GM19043 (cell line): ENCODE measurements at regions not wholly inside any gene's neighbourhood (a gene's known extent, or its start where the extent isn't known, plus 50 kb on each side); places are given as distances from the start of the nearest gene placed in this dataset.

ENCODE experiments used
- ATAC-seq: cut with Tn5 transposase; IDR thresholded peaks from one replicate; pipeline ENCODE4 v1.9.1; 2021; ENCODE audit warnings: low read depth; ENCODE audit not compliant: unreplicated experiment

DNA sequence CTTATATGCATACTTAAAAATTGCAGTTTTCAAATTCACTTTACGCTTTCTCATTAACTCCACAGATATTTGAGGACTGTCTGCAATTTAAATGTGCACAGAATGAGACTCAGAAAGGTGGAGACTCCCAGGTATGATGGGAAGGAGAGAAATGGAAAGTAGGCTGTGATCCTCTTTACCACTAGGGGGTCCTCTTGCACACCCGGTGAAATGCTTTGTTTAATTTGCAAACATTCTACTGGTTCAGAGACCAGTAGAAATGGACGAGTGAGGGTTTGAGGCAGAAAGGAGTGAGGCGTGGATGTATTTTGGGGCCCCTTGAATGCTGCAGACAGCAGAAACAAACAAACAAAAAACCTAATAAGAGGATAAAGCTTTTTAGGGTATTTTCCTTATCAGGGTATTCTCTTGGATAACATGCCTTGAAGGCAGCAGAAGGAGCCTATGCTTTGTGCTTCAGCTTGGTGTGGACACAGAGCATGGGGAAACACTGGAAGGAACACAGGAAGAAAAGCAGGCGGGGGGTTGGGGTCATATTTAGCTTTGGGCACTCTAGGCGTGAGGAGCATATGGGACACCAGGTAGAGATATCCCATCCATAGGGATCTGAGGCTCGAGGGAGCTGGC, 410.1 kb downstream of the DMRT2 start:
- peak; percentile 70 for ATAC-seq

DNA sequence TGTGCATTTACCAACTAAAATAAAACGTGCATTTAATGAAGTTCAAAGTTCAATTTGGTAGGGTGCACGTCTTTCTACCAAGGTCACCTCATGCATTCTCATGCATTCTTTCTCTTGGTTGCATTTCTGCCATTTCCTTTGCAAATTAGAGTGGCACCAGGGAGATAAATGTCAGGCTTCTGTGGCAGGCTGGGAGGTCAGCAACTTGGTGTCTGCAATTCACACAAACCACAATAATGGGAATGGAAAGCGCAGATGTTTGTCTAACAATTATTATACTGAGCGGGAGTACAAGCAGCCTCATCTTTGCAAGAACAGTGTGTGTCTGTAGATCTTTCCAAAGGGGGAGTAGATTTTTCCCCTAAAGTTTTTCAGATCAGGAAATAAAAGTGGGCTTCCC, 411.7 kb downstream of the DMRT2 start:
- ATAC-seq: no peak

DNA sequence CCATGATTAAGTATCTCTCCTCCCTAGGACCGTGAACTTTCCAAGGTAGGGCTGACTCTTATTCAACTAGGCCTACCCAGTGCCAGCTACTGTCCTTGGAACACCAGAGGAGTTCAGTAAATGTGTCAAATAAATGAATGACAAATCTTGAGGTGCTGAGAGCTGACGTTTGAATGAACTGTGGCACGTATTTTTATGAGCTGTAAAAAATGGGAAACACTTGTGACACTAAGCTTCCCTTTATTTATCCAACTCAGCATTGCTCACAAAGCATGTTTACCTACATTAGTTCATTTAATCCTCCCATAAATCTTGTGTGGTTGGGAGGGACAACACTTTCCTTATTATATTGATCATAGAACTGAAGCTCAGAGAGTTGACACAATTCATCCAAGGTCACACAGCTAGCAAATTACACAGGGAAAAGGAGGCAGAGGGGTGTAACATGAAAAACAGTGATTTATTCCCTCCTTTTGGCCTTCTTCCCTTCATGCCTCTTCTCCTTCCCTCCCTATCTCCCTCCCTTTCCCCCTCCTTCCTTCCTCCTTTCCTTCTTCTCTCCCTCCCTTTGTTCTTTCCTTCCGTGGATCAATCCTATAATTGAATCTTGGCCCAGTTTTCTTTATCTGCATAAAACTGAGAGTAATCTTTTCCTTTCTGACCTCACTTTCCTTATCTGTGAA, 412.6 kb downstream of the DMRT2 start:
- no peak for ATAC-seq

DNA sequence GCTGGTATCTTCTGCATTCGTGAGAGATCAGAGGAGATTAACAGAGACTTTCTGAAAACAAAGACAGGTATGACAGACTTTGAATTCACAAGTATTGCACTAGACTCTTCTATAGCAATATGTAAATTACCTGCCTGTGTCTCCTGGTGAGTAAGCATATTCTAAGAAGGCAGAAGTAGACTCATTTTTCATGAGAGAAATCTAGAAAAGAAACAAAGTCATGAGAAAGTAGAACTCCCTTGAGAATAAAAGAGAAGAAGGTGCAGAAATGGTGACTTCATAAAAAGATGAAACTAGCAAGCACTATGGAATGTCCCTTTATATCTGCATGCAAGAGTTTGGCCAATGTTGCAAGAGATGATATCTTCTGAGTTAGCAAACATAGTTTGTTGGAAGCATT, 419.8 kb downstream of the DMRT2 start:
- ATAC-seq: peak; percentile 86

DNA sequence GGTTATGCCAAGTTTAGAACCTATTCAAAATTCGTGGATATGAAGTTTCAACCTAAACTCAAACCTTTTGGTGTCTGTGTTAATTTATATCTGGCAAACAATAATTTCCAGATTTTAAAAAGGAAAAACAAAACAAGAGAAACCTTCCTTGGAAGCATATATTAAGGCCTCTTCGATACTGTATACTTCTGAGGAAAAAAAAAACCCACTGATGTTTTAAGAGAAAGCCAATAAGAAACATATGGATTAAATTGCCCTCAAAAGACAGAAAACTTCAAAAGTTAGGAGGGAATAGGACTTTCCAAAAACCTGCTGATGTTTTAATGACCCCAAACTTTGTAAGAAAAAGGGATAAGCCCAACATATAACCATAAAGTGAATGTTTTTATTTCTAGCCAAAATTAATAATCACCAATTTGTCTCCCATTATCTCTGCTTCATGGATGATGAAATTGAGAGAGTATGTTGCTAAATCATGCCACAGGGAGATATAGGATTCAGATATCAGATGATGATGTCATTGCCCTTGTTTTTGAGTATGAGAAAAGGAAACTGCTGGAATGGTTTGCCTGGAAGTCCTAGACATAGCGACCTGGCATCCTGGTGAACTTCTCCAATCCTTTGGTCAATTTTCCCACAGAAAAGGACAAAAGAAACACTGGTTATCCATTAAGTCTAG, 423.9 kb downstream of the DMRT2 start:
- no peak for ATAC-seq

DNA sequence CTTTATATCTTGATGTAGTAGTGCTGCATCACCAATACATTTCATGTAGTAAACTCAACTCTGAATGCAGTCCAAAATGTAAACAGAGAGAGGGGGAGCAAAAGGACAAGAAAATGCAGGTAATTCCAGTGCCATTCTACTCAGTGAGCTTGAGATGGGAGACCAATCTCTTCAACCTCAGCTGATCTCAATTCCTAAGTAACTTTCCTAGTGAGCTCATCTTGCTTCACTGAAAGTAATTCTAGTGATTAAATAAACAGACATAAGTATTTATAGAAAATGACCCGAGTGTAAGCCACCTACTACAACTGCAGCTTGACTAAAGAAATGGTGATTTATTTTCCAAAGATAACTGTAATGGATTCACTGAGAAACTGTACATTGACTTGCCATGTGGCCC, 424.5 kb downstream of the DMRT2 start:
- ATAC-seq: no peak

DNA sequence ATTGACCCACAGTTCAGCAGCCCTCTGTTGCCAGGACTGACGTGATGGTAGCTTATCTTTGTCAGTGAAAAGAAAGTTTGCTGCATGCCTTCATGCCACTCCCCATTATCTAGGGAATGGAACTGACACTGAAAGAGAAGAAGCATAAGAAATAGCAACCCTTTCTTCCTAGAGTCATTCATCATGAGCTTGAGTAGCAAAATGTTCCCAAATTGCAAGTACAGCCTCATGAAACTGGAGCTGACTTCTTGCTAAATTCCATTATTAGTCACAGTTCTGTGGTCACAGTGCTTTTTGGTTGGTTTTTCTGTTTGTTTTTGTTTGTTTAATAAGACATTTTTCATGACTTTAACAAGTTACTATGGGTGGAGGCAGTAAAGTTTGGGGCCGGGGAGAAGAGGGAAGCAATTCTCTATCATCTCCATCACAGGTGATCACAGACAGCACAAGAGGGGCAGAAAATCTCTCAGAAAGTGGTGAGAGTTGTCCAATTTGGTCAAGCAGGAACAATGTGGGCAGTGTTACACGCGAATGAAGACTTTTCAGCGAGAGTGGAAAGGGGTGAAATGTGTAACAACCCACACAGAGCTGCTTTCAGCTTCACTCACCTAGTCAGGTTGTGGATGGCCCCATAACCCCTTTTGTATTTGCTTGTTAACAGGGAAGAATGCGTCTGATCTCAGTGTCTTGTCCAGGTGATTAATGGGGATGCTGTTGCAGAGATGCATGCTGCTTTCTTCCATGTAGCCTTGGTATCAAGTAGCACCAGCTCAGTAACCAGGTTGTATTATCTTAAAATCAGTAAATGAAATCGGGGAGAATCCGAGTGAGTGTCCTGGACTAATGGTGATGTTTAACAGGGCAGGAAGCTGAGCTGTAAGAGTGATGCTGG, 440.4 kb downstream of the DMRT2 start:
- no peak for ATAC-seq

DNA sequence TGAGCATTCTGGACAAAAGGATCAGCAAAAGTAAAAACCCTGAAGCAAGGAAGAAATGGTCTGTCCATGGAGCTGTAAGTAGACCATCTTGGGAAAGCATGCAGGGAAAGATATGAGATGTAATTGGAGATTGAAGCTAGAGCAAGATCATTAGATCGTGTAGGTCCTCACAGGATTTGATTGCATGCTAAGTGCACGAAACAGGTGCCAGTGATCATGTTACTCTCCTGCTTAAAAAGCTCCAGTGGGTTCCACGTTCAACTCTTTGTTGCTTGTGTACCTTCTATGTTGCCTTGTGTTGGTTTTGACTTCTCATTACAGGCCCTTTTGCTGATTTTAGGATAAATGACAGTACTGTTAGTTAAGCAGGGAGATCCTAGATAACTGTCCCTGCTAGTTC, 442.0 kb downstream of the DMRT2 start:
- ATAC-seq: no peak

DNA sequence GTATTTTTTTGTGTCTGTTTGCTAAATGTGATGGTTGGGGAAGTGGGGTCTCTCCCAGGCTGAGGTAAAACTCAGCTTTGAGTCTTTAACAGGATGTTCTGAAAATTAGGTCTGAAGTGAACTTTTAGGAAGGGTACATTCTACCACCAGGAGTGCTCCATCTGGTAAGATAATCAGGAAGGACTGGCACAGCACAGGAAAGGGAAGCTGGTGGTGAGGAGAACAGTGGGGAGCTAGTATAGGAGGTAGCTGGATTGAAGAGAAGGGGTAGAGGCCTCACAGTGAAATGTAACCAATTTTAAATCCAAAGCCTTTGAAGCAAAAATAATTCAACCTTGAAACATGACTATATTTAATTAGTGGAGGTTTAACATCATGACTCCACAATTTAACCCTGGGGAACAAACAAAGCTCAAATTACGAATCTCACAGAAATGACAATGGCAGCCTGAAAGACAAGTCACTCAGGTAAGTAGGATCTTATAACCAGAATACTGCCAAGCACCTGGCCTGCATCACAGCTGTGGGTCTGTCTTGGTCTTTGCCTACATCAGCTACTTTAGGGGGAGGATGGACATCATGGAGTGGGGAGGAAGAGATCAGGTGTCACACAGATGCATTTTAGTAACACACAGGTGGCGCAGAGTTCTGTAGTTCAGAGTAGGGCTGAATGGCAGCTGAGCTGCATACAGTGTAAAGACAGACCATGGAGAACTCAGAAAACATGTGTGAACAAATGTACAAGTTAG, 445.3 kb downstream of the DMRT2 start:
- ATAC-seq: no peak

DNA sequence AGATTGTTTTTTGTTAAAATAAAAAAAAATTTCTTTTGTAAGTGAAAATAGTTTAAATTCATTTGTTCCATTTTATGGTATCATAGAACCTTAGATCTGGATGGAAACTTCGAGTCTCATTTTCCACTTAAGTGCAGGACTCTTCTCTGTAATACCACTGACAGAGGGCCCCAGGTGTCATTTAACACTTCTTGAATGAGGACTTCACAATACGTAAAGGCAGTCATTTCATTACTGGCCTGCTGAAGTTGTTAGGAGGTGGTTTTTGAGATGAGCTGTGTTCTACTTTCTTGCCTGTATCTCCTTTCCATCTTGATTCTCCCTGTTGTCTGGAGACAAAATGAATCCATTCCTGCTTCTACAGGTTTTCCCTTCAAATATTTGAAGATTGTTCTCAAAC, 455.3 kb downstream of the DMRT2 start:
- ATAC-seq: no peak

DNA sequence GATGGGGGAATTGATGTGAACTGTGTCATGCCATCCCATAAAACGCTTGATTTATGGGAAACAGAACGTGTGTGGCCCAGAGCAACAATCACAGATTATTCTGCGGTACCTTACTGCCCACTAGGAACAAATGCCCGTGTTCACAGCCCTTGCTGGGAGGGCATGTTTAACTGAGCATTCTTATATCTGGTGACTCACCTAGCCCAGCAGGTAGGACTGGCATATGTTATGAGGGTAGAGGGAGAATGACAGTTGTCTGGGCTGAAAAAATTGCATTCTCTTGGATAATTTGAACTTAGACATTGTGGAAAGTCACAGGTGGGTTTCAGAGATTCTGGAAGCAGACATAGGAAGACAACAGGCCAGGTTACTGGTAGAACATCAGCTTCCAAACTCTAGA, 460.6 kb downstream of the DMRT2 start:
- no peak for ATAC-seq

DNA sequence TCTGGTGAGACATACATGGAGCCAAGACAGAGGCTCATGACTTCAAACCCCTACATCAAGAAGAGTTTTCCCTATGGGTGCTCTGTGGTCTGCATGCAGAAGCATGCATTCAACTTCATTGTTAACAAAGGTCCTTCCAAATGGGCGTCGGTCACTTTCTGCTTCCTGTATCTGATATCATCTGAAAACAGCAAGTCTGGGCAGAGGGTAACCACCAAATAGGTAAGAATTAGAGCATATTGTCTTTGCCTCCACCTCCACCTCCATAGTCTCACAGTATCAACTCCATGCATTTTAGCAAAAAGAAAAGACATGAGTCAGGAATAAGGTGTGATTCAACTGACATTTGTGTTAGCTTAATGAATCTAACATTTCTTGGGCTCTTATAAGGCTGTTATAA, 462.9 kb downstream of the DMRT2 start:
- ATAC-seq: no peak

DNA sequence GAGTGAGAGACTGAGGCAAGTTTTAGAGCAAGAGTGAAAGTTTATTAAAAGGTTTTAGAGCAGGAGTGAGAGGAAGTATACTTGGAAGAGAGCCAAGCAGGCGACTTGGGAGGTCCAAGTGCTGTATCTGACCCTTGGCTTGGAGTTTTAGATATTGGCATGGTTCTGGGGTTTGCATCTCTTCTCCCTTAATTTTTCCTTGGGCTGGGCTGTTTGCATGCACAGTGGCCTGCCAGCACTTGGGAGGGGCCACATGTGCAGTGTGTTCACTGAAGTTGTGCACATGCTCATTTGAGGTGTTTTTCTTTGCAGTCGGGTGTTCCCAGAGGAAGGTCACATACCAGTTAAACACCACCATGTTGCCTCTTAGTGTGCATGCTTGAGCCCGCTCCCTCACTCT, 464.1 kb downstream of the DMRT2 start:
- no peak for ATAC-seq

DNA sequence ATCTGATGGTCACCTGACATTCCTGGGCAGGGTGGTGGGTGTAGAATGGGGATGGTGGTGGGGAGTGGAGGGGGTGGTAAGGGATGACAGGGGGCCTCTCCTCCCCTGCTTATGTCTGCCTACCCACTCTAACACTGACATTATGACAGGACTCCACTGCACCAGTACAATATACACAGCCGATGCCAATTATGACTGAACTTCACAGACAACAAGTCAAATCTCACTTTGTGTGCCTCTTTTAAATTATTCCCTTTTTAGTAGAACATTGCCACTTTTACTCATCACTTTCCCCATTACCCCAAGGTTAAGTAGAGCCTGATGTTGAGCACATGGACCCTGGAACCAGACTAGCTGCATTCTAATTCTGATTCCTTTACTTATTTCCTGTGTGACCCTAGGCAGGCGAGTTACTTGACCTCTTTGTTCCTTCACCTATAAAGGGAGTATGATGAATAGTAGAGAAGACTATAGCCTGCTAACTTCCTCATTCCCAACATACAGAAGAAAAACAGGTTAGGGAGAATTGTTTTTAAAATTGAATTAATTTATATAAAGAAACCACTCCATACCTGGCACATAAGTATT, 464.7 kb downstream of the DMRT2 start:
- ATAC-seq: no peak

DNA sequence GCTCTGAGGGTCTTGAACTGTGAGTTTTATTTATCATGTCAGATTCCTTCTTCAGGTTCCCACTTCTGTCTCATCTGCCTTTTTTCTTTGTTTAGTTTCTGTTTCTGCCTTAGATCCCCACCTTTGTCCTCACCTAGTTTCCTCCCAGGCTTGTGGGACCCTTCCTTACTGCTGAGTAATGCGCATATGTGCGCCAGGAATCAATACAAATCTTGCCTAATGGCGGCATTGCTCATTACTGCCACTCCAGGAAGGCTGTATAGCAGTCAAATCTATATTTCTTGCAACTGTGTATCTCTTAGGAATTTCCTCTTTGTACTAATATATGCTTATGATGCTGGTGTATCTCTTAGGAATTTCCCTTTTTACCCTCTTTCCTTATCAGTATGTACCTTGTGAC, 465.4 kb downstream of the DMRT2 start:
- no peak for ATAC-seq

DNA sequence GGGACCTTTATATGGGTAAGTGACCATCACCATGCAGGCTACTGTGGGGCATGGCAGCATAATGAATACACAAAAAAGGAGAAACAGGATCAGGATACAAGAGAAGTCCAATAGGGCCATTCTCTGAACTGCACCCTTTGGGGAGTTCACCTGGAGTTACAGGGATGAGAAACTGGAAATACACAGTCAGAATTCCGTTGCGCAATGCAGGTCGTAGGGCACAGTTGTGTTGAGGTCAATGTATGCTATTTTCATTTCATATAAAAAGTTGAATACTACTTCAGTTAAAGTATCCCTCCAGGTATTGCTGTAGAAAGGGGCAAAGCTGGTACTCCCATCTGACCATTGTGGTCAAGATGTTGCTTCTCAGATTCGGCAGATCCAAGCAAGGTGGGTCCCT, 471.4 kb downstream of the DMRT2 start:
- no peak for ATAC-seq

DNA sequence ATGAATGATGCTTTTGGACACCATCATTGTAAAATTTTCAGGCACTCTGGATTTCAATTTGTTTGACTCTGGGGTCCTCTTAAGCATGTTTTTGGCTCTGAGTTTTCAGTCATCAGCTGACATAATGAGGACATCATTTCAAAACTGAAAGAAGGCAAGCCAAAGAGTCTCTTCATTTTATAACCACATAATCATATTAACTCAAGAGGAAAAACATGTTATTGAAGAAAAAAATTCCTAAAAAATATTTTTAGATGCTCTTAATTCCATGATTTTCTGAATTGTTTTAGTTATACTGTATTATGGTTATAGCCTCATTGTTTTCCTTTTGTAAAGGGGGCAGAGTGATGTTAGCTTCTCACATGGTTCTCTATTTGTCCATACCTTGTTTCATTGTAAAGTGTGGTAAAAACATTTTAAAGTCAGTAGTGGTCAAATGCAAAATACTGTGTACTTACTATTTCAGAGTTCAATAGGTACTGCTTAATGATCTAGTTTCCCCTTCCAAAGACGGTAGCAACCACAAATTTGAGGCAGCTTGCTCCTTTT, 472.1 kb downstream of the DMRT2 start:
- no peak for ATAC-seq

DNA sequence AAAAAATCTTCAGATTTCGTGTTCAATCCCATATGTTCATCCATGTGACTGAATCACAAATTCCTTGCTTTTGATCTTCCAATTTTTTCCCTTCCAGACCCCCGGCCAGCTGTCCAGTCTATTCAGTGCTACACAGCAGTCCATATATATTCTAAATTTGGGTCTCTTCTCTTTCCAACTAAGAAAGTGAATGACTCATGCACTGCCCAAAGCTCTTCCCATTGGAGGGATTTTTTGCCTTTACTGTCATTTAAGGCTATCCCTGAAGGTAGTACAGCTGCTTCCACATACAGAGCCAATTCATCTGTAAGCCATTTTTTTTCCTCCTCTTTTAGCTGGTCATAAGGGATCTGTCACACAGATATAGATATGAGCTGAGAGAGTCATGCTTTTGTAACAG, 478.3 kb downstream of the DMRT2 start:
- ATAC-seq: no peak

DNA sequence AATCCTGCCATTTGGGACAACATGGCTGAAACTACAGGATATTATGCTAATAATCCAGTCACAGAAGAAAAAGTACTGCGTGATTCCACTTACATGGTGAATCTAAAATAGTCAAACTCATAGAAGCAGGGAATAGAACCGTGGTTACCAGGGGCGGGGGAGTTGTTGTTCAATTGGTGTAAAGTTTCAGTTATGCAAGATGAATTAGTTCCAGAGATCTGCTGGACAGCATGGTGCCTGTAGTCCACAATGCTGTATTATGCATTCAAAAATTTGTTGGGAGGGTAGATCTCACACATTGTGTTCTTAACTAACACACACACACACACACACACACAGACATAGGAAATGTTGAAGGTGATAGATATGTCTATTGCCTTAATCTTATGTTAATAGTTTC, 480.5 kb downstream of the DMRT2 start:
- ATAC-seq: no peak

DNA sequence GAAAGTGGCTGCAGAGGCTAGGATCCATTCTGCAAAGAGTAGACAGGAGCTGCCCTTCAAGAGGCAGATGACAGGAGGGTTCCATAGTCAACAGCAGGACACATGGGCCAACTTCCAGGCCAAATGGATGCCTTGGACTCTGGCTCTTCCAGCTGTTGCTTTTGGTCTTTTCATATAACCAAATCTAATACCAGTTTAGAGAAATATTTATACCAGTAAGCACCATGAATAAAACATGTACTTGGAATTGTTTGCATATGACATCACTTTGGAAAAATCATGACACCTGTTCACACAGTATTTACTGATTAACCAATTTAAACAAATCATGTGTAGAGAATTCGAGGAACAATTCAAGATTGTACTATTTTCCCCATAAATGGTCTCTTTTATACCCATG, 481.3 kb downstream of the DMRT2 start:
- no peak for ATAC-seq
